Ovary (tissue), 3 donors: ENCODE measurements at regions not wholly inside any gene's neighbourhood (a gene's known extent, or its start where the extent isn't known, plus 50 kb on each side); places are given as distances from the start of the nearest gene placed in this dataset.

Experiments used
- CTCF ChIP-seq, 3 donors: fragments of 450-650 bp in 2 of 3; fragments of 200-600 bp in 1 of 3; IDR thresholded peaks; one replicate each; pipeline versions ENCODE4 v1.5.1 to v1.8.0; 2016 to 2022; ENCODE audit warnings: antibody characterized with exemption in 3 of 3, mild to moderate bottlenecking in 1 of 3
- EP300 ChIP-seq: sonication (generic); formaldehyde crosslinking; IDR thresholded peaks from one replicate; pipeline ENCODE4 v1.6.1; 2017; ENCODE audit warnings: antibody characterized with exemption
- POLR2A ChIP-seq: fragments of 450-650 bp; IDR thresholded peaks from one replicate; pipeline ENCODE4 v1.6.1; 2017; ENCODE audit warnings: antibody characterized with exemption, mild to moderate bottlenecking, moderate library complexity
- donor health status: DM: no; HTN: no; CAD: no.

DNA sequence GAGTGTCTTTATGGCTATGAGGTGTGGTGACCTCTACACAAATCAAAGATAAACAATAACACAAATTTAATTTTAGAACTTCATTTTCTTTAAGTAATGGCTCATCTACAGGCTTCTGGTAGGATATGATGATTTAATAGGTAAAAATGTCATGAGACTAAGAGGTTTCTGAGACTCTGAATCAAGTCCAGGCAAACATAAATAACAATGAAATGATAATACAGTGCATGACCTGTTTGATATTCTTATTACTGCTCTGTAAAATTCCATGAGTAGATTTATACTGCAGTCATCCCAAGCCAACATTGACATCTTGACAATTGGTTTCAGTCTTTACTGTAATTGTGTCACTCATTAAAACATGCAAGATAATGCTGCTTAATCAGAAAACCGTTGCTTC lies 936.8 kb downstream of the MCTP2 start:
- TF ChIP-seq CTCF (IDR thresholded peaks at IDR 0.05): no peak
- no peak for TF ChIP-seq POLR2A
- TF ChIP-seq EP300: no peak
